WTC11 (cell line): ENCODE measurements at regions not wholly inside any gene's neighbourhood (a gene's known extent, or its start where the extent isn't known, plus 50 kb on each side); places are given as distances from the start of the nearest gene placed in this dataset.

ENCODE experiments used
- ATAC-seq: fragments of 200-7000 bp; cut with Tn5 transposase; 2 replicates; pipeline ENCODE4 v1.10.0; 2021; ENCODE audit warnings: mild to moderate bottlenecking, moderate library complexity
- CTCF ChIA-PET: fragments of 300-600 bp; sonication (Branson Sonifier 250); formaldehyde crosslinking; loops from one replicate; lab custom pipeline; 2021; ENCODE audit warnings: antibody characterized with exemption; lab: Charles Lee
- POLR2A ChIA-PET: fragments of 350-600 bp; sonication (Branson Sonifier 250); formaldehyde crosslinking; loops from one replicate; lab custom pipeline; 2021; ENCODE audit warnings: antibody characterized with exemption; lab: Charles Lee
- DNase-seq: peaks from one replicate; pipeline ENCODE4 v3.0.0; 2021; ENCODE audit warnings: low spot score
- H3K27ac Mint-ChIP-seq: 2 replicates; pipeline ENCODE4 v1.8.0; 2021; ENCODE audit warnings: mixed read lengths
- H3K27me3 Mint-ChIP-seq: 2 replicates; pipeline ENCODE4 v1.8.0; 2021; ENCODE audit warnings: low read depth, mild to moderate bottlenecking, moderate library complexity, mixed read lengths
- H3K36me3 Mint-ChIP-seq: 2 replicates; pipeline ENCODE4 v1.8.0; 2021; ENCODE audit warnings: mixed read lengths
- H3K4me1 Mint-ChIP-seq: 2 replicates; pipeline ENCODE4 v1.8.0; 2022; ENCODE audit warnings: mixed read lengths
- H3K4me3 Mint-ChIP-seq: 2 replicates; pipeline ENCODE4 v1.8.0; 2021; ENCODE audit warnings: mild to moderate bottlenecking, moderate library complexity, mixed read lengths
- H3K9me3 Mint-ChIP-seq: 2 replicates; pipeline ENCODE4 v1.8.0; 2021; ENCODE audit warnings: mixed read lengths
- AR ChIP-seq: fragments of 250-450 bp; sonication (Bioruptor Pico); IDR thresholded peaks from 2 replicates; pipeline ENCODE4 v1.9.0; 2021; ENCODE audit warnings: mild to moderate bottlenecking
- ATF3 ChIP-seq: sonication (generic); formaldehyde crosslinking; conservative IDR thresholded peaks from 2 replicates; pipeline ENCODE4 v1.8.1; 2022; ENCODE audit warnings: mild to moderate bottlenecking, missing genetic modification reagents
- CDX4 ChIP-seq: fragments of 250-450 bp; sonication (Bioruptor Pico); IDR thresholded peaks from 2 replicates; pipeline ENCODE4 v1.9.0; 2021; ENCODE audit warnings: moderate library complexity, mild to moderate bottlenecking, inconsistent platforms, borderline replicate concordance
- ERG ChIP-seq: fragments of 250-450 bp; sonication (Bioruptor Pico); IDR thresholded peaks from 2 replicates; pipeline ENCODE4 v1.8.0; 2021; ENCODE audit warnings: mild to moderate bottlenecking
- GABPB1 ChIP-seq: sonication (generic); formaldehyde crosslinking; IDR thresholded peaks from 2 replicates; pipeline ENCODE4 v1.8.1; 2023; ENCODE audit warnings: mild to moderate bottlenecking, missing genetic modification reagents
- HMGA2 ChIP-seq: fragments of 250-450 bp; sonication (Bioruptor Pico); IDR thresholded peaks from 2 replicates; pipeline ENCODE4 v1.4.0; 2021; ENCODE audit warnings: mild to moderate bottlenecking, moderate library complexity
- JUN ChIP-seq: sonication (generic); formaldehyde crosslinking; IDR thresholded peaks from 2 replicates; pipeline ENCODE4 v1.8.0; 2023; ENCODE audit warnings: mild to moderate bottlenecking, missing genetic modification reagents
- NR3C1 ChIP-seq: sonication (generic); formaldehyde crosslinking; conservative IDR thresholded peaks from 2 replicates; pipeline ENCODE4 v1.8.1; 2023; ENCODE audit warnings: low read depth, mild to moderate bottlenecking, missing genetic modification reagents
- SMAD3 ChIP-seq: sonication (generic); formaldehyde crosslinking; IDR thresholded peaks from 2 replicates; pipeline ENCODE4 v1.8.0; 2022; ENCODE audit warnings: missing genetic modification reagents, mild to moderate bottlenecking, borderline replicate concordance
- SMAD4 ChIP-seq: sonication (generic); formaldehyde crosslinking; IDR thresholded peaks from 2 replicates; pipeline ENCODE4 v1.8.0; 2022; ENCODE audit warnings: mild to moderate bottlenecking, missing genetic modification reagents
- ZNF512 ChIP-seq: sonication (generic); formaldehyde crosslinking; IDR thresholded peaks from 2 replicates; pipeline ENCODE4 v1.8.1; 2022; ENCODE audit warnings: missing genetic modification reagents, borderline replicate concordance
- ZSCAN18 ChIP-seq: fragments of 250-450 bp; sonication (Bioruptor Pico); IDR thresholded peaks from 2 replicates; pipeline ENCODE4 v2.1.2; 2022; ENCODE audit warnings: mild to moderate bottlenecking, moderate library complexity

GRCh38 chr21:17352996-17353655 lies 159.7 kb upstream of the CXADR start:
- TF ChIP-seq SMAD3 (CRISPR knock-in tag) = no peak
- no peak for TF ChIP-seq ZSCAN18 (CRISPR knock-in tag)
- TF ChIP-seq AR (CRISPR knock-in tag) = no peak
- no peak for TF ChIP-seq NR3C1 (CRISPR knock-in tag)
- TF ChIP-seq ATF3 (CRISPR knock-in tag) = no peak
- no peak for TF ChIP-seq CDX4
- no peak for TF ChIP-seq ZNF512 (CRISPR knock-in tag)
- no peak for TF ChIP-seq ERG (CRISPR knock-in tag)
- TF ChIP-seq HMGA2 = no peak
- no peak for TF ChIP-seq JUN
- Mint-ChIP-seq H3K27ac (no peak overlapping the region), H3K27me3 (peaks cover 3% of the 10 kb centered on the region; the same call in 1 of the 2 replicates), H3K4me1 (peaks cover 8% of the 10 kb centered on the region), H3K4me3 (no peak overlapping the region), H3K9me3 (peaks cover 19% of the 10 kb centered on the region), H3K36me3 (no peaks in the 10 kb centered on the region)
- ATAC-seq (no peak), DNase-seq (no peak)
- ChIA-PET CTCF (no interaction called here), POLR2A (no interaction called here)

- H3K27me3 Mint-ChIP-seq = no peaks in the 10 kb centered on the region
- no peak for TF ChIP-seq SMAD3 (CRISPR knock-in tag)
- no peak overlapping the region for H3K27ac Mint-ChIP-seq
- H3K4me1 Mint-ChIP-seq = no peaks in the 10 kb centered on the region
- no peak for ATAC-seq
- H3K9me3 Mint-ChIP-seq = peaks cover 12% of the 10 kb centered on the region
- ChIA-PET CTCF (no interaction called here), POLR2A (no interaction called here)
- no peak overlapping the region for H3K4me3 Mint-ChIP-seq
- no peaks in the 10 kb centered on the region for H3K36me3 Mint-ChIP-seq
- no peak for DNase-seq
Measured at GRCh38 chr21:17359781-17360180, 153.1 kb upstream of the CXADR start.

GRCh38 chr21:17368748-17369363 lies 144.0 kb upstream of the CXADR start:
- Mint-ChIP-seq H3K4me3 (no peak overlapping the region), H3K27ac (no peak overlapping the region), H3K9me3 (peaks cover 4% of the 10 kb centered on the region; the same call in 1 of the 2 replicates), H3K4me1 (peaks cover 27% of the 10 kb centered on the region), H3K27me3 (no peaks in the 10 kb centered on the region), H3K36me3 (peaks cover under 1% of the 10 kb centered on the region; the same call in 1 of the 2 replicates)
- ChIA-PET CTCF (no interaction called here), POLR2A (no interaction called here)
- DNase-seq (no peak), ATAC-seq (no peak)
- TF ChIP-seq SMAD4 (CRISPR knock-in tag) = no peak
- 0 out of 2 replicates have a peak, but pooled peaks have one; percentile 12 for TF ChIP-seq GABPB1
